Testis (tissue), 2 donors: ENCODE measurements at regions not wholly inside any gene's neighbourhood (a gene's known extent, or its start where the extent isn't known, plus 50 kb on each side); places are given as distances from the start of the nearest gene placed in this dataset.
A peak's percentile ranks its signal among the peaks of the same experiment; 100 is the strongest.

Source experiments
- DNase-seq: peaks from one replicate; pipeline ENCODE4 v3.0.0-alpha.2; 2019
- H3K27ac ChIP-seq, 2 donors: fragments of 200-600 bp; sonication (generic); one replicate each; pipeline ENCODE4 v1.5.1; 2019
- H3K27me3 ChIP-seq: fragments of 200-600 bp; sonication (generic); one replicate; pipeline ENCODE4 v1.5.1; 2019
- H3K36me3 ChIP-seq: fragments of 200-600 bp; sonication (generic); one replicate; pipeline ENCODE4 v1.5.1; 2017; ENCODE audit warnings: low read depth; ENCODE audit errors: missing control alignments
- H3K4me1 ChIP-seq: fragments of 200-600 bp; sonication (generic); one replicate; pipeline ENCODE4 v1.5.1; 2019
- H3K4me3 ChIP-seq, 2 donors: fragments of 200-600 bp; sonication (generic); one replicate each; pipeline ENCODE4 v1.5.1; 2017 to 2019
- H3K9me3 ChIP-seq: fragments of 200-600 bp; sonication (generic); one replicate; pipeline ENCODE4 v1.5.1; 2017
- POLR2A ChIP-seq: fragments of 450-650 bp; IDR thresholded peaks from one replicate; pipeline ENCODE4 v1.6.1; 2017; ENCODE audit warnings: antibody characterized with exemption, mild to moderate bottlenecking, moderate library complexity
- WGBS, 2 donors: methylation state at CpG; one replicate each; pipeline ENCODE4 v1.1.5; 2018; 5-methylcytosine and 5-hydroxymethylcytosine counted together
- intact Hi-C: fragments of 100-400 bp; cut with DNase I; formaldehyde crosslinking; loops from one replicate; pipeline ENCODE4 v1.15.1; 2023; ENCODE audit warnings: low total_unique reads
- TF ChIP-seq, protein P1 (sequence below), 3 experiments: fragments of 450-650 bp in 2 of 3; fragments of 200-600 bp in 1 of 3; sonication (generic) in 1 of 3; IDR thresholded peaks; one replicate each; pipeline ENCODE4 v1.5.1; 2016 to 2019; ENCODE audit warnings: antibody characterized with exemption in 3 of 3, mild to moderate bottlenecking in 2 of 3, moderate library complexity in 1 of 3

GRCh38 chr2:103977668-103978067 is 876.2 kb upstream of the POU3F3 start:
- intact Hi-C loops = no loop called here
- no peaks in the 10 kb centered on the region for H3K9me3 ChIP-seq
- H3K27me3 ChIP-seq = no peaks in the 10 kb centered on the region
- no peaks in the 10 kb centered on the region for H3K36me3 ChIP-seq
- no peak overlapping the region for H3K27ac ChIP-seq
- DNase-seq = no peak
- no peaks in the 10 kb centered on the region for H3K4me1 ChIP-seq
- no peak for TF ChIP-seq POLR2A
- TF ChIP-seq, protein P1, sequence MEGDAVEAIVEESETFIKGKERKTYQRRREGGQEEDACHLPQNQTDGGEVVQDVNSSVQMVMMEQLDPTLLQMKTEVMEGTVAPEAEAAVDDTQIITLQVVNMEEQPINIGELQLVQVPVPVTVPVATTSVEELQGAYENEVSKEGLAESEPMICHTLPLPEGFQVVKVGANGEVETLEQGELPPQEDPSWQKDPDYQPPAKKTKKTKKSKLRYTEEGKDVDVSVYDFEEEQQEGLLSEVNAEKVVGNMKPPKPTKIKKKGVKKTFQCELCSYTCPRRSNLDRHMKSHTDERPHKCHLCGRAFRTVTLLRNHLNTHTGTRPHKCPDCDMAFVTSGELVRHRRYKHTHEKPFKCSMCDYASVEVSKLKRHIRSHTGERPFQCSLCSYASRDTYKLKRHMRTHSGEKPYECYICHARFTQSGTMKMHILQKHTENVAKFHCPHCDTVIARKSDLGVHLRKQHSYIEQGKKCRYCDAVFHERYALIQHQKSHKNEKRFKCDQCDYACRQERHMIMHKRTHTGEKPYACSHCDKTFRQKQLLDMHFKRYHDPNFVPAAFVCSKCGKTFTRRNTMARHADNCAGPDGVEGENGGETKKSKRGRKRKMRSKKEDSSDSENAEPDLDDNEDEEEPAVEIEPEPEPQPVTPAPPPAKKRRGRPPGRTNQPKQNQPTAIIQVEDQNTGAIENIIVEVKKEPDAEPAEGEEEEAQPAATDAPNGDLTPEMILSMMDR (IDR thresholded peaks at IDR 0.05) = no peak
- no peak overlapping the region for H3K4me3 ChIP-seq

DNA sequence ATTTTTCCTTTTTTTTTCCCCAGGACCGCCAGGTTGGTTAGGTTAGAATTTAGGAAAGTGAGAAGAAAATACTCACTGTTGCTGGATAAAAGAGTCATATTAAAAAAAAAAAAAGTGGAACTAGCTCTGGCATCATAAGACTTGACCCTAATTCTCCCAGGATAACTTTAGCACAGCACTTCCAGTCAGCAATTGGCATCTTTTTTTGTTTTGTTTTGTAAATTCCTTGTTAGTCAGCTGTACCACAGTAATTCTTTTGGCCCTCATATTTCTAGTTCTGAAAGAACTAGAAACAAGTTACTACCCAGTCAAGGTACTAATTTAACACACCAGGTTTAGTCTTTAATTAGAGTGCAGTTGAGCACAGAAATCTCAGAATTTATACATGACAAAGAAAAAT is 873.5 kb upstream of the POU3F3 start:
- no peak for DNase-seq
- H3K4me3 ChIP-seq = no peak overlapping the region
- H3K9me3 ChIP-seq = no peaks in the 10 kb centered on the region
- H3K27me3 ChIP-seq = no peaks in the 10 kb centered on the region
- TF ChIP-seq, protein P1 (IDR thresholded peaks at IDR 0.05) = no peak
- no peak for TF ChIP-seq POLR2A
- WGBS, 2 donors = 84 to 91% methylated on average over 1 of the region's 1 CpG
- intact Hi-C loops = no loop called here
- H3K4me1 ChIP-seq = no peaks in the 10 kb centered on the region
- no peaks in the 10 kb centered on the region for H3K36me3 ChIP-seq
- H3K27ac ChIP-seq = no peak overlapping the region

DNA sequence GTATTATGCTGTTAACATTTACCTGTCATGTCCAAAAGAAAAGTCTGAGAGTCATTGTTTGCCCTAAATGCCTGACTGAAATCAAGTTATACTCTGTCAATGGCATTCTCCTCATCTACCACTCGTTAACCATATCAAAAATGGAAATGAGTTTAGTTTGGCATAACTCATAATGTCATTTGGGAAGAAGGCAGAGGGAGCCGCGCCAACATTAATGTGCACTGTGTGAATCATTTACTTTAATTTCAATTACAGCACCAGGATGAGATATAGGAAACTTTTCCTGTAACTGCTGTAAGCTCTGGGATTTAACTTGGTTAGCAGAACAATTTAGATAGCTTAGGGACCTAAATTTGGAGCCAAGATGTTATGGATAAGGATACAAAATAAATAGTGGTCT is 871.2 kb upstream of the POU3F3 start:
- intact Hi-C loops = no loop called here
- 72 to 75% methylated on average over 3 of the region's 3 CpGs for WGBS, 2 donors
- DNase-seq = no peak

GRCh38 chr2:103986001-103986400 is 867.9 kb upstream of the POU3F3 start:
- DNase-seq = no peak
- no peaks in the 10 kb centered on the region for H3K27me3 ChIP-seq
- intact Hi-C loops = no loop called here
- H3K27ac ChIP-seq = no peak overlapping the region
- TF ChIP-seq POLR2A = no peak
- TF ChIP-seq, protein P1 (IDR thresholded peaks at IDR 0.05) = no peak
- H3K4me1 ChIP-seq = no peaks in the 10 kb centered on the region
- no peaks in the 10 kb centered on the region for H3K9me3 ChIP-seq
- 75 to 86% methylated on average over 4 of the region's 4 CpGs for WGBS, 2 donors
- H3K4me3 ChIP-seq = no peak overlapping the region
- no peaks in the 10 kb centered on the region for H3K36me3 ChIP-seq

More for the DNA sequence above, 871.2 kb upstream of the POU3F3 start:
- no peak overlapping the region for H3K4me3 ChIP-seq
- H3K9me3 ChIP-seq = no peaks in the 10 kb centered on the region
- no peak overlapping the region for H3K27ac ChIP-seq
- H3K27me3 ChIP-seq = no peaks in the 10 kb centered on the region
- H3K36me3 ChIP-seq = no peaks in the 10 kb centered on the region
- H3K4me1 ChIP-seq = no peaks in the 10 kb centered on the region
- no peak for TF ChIP-seq POLR2A
- TF ChIP-seq, protein P1 (IDR thresholded peaks at IDR 0.05) = no peak

GRCh38 chr2:103991591-103991990 is 862.3 kb upstream of the POU3F3 start:
- no peak overlapping the region for H3K27ac ChIP-seq
- H3K9me3 ChIP-seq = no peaks in the 10 kb centered on the region
- no peak for DNase-seq
- no peaks in the 10 kb centered on the region for H3K27me3 ChIP-seq
- H3K4me3 ChIP-seq = no peak overlapping the region
- intact Hi-C loops = no loop called here
- no peaks in the 10 kb centered on the region for H3K36me3 ChIP-seq
- no peaks in the 10 kb centered on the region for H3K4me1 ChIP-seq
- WGBS, 2 donors = 73 to 84% methylated on average over 2 of the region's 2 CpGs
- TF ChIP-seq, protein P1 (IDR thresholded peaks at IDR 0.05) = peak in 1 of 3 experiments; percentile 21
- no peak for TF ChIP-seq POLR2A
